ENCODE measurements at regions not wholly inside any gene's neighbourhood (a gene's known extent, or its start where the extent isn't known, plus 50 kb on each side); places are given as distances from the start of the nearest gene placed in this dataset.

DNA sequence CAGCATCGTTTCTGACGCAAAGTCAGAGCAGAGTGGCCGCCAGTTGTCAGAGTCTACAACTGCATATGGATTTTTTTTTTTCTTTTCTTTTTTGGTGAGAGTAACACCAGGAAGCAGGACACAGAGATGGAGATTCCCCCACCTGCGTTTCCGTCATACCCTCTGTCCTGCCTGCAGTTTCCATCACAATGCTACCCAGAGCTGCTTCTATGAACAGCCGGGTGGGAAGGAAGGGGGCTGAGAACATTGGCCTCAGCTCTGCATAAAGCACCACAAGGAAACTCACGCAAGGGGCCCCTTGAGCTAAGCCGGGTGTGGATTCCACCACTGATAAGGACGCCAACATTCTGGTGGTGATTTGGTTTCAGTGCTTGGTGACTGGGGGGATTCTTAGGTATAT, 183.5 kb upstream of the AFDN start:
- TF ChIP-seq CTCF (IDR thresholded peaks at IDR 0.05; ENCODE audit: low read length, missing control alignments), result no peak
- DNase-seq (ENCODE audit: low read depth), result no peak
- H3K4me3 ChIP-seq (replicated peaks; ENCODE audit: low read depth, low read length), result no peak overlapping the region

DNA sequence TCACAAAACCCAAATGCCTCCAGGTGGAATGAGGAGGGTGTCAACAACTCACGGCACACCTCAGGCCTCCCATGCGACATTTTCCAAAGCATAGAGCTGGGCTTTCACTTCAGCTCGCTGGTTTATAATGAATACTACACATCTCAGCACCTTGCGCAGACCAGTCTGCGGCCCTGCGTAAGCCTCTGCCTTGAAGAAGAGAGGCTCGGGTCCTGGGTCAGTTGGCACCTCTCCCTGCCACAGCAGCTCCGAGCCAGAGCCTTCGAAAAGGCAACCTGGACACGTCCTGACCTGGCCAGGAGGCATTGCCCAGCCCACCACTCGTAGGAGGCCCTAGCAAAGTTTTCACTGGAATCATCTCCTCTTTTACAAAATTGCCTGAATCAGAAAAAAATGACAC, 183.0 kb upstream of the AFDN start:
- no peak for TF ChIP-seq CTCF (IDR thresholded peaks at IDR 0.05; ENCODE audit: low read length, missing control alignments)
- no peak overlapping the region for H3K4me3 ChIP-seq (replicated peaks; ENCODE audit: low read depth, low read length)
- no peak for DNase-seq (ENCODE audit: low read depth)

GRCh38 chr6:167644412-167645132, 182.1 kb upstream of the AFDN start:
- no peak for TF ChIP-seq CTCF (IDR thresholded peaks at IDR 0.05; ENCODE audit: low read length, missing control alignments)
- DNase-seq (ENCODE audit: low read depth), result no peak
- no peak overlapping the region for H3K4me3 ChIP-seq (replicated peaks; ENCODE audit: low read depth, low read length)

GRCh38 chr6:167645368-167645767, 181.3 kb upstream of the AFDN start:
- no peak for TF ChIP-seq CTCF (IDR thresholded peaks at IDR 0.05; ENCODE audit: low read length, missing control alignments)

GRCh38 chr6:167647306-167647705, 179.4 kb upstream of the AFDN start:
- peak; percentile 46 for DNase-seq (ENCODE audit: low read depth)
- no peak for TF ChIP-seq CTCF (IDR thresholded peaks at IDR 0.05; ENCODE audit: low read length, missing control alignments)
- H3K4me3 ChIP-seq (replicated peaks; ENCODE audit: low read depth, low read length), result no peak overlapping the region

More at GRCh38 chr6:167645368-167645767, 181.3 kb upstream of the AFDN start:
- DNase-seq (ENCODE audit: low read depth), result no peak
- H3K4me3 ChIP-seq (replicated peaks; ENCODE audit: low read depth, low read length), result no peak overlapping the region

- TF ChIP-seq CTCF (IDR thresholded peaks at IDR 0.05; ENCODE audit: low read length, missing control alignments), result no peak
- no peak overlapping the region for H3K4me3 ChIP-seq (replicated peaks; ENCODE audit: low read depth, low read length)
- no peak for DNase-seq (ENCODE audit: low read depth)
Measured at GRCh38 chr6:167647737-167648470, 178.8 kb upstream of the AFDN start.

Data from fibroblast of pulmonary artery (primary cell).